B cell (primary cell): ENCODE measurements at regions not wholly inside any gene's neighbourhood (a gene's known extent, or its start where the extent isn't known, plus 50 kb on each side); places are given as distances from the start of the nearest gene placed in this dataset.
"Not testable (repeated sequence)": the region's sequence is repeated elsewhere in the genome, so short reads cannot be mapped to it uniquely, and the experiment has no call there.

ENCODE experiments used
- ATAC-seq: fragments of 200-7000 bp; cut with Tn5 transposase; one replicate; pipeline ENCODE4 v1.10.0; 2021; ENCODE audit warnings: low read depth, mild to moderate bottlenecking, moderate number of reproducible peaks, moderate library complexity
- CTCF ChIA-PET: fragments of 350-600 bp; sonication (Branson Sonifier 250); formaldehyde crosslinking; loops from one replicate; lab custom pipeline; 2021; ENCODE audit warnings: antibody characterized with exemption, inconsistent platforms; lab: Charles Lee
- POLR2A ChIA-PET: fragments of 350-600 bp; sonication (Branson Sonifier 250); formaldehyde crosslinking; loops from one replicate; lab custom pipeline; 2021; ENCODE audit warnings: antibody characterized with exemption; lab: Charles Lee
- DNase-seq: peaks from one replicate; pipeline ENCODE4 v3.0.0; 2013
- H2AFZ ChIP-seq: 2 replicates; pipeline ENCODE4 v1.6.1; 2012; ENCODE audit warnings: mild to moderate bottlenecking, low read depth, low read length; ENCODE audit not compliant: insufficient read depth, poor library complexity, severe bottlenecking
- H3K27ac ChIP-seq, 2 donors: 1 replicate in 1 of 2; 2 replicates in 1 of 2; pipeline ENCODE4 v1.5.1; 2012 to 2013; ENCODE audit warnings: low read length in 2 of 2, mild to moderate bottlenecking in 2 of 2, moderate library complexity in 1 of 2
- H3K27me3 ChIP-seq, 4 experiments: fragments of 200-600 bp in 1 of 4; sonication (generic) in 1 of 4; replicated peaks in 1 of 4; 1 replicate in 2 of 4; 2 replicates in 2 of 4; pipeline versions ENCODE4 v1.6.1 to v1.7.0; 2013 to 2016; ENCODE audit warnings: low read length in 3 of 4, mild to moderate bottlenecking in 2 of 4, mixed read lengths in 1 of 4, moderate library complexity in 1 of 4; ENCODE audit not compliant: insufficient read depth in 4 of 4, control insufficient read depth in 3 of 4; ENCODE audit errors: control extremely low read depth in 1 of 4
- H3K36me3 ChIP-seq, 2 experiments: replicated peaks in 1 of 2; 1 replicate in 1 of 2; 2 replicates in 1 of 2; pipeline versions ENCODE4 v1.6.1 to v1.7.1; 2013; ENCODE audit warnings: low read length in 1 of 2; ENCODE audit not compliant: insufficient read depth in 2 of 2, control insufficient read depth in 1 of 2; ENCODE audit errors: control extremely low read depth in 1 of 2, extremely low read depth in 1 of 2
- H3K4me1 ChIP-seq, 2 donors: fragments of 200-600 bp in 1 of 2; sonication (generic) in 1 of 2; 1 replicate in 1 of 2; 2 replicates in 1 of 2; pipeline versions ENCODE4 v1.5.1 to v1.6.1; 2013 to 2017; ENCODE audit warnings: low read length in 2 of 2; ENCODE audit not compliant: control insufficient read depth in 2 of 2, insufficient read depth in 2 of 2
- H3K4me2 ChIP-seq: replicated peaks from 2 replicates; pipeline ENCODE3; 2012; ENCODE audit warnings: mild to moderate bottlenecking, low read depth, low read length; ENCODE audit not compliant: poor library complexity, severe bottlenecking
- H3K4me3 ChIP-seq, 5 experiments: fragments of 200-600 bp in 1 of 5; sonication (generic) in 1 of 5; 1 replicate in 3 of 5; 2 replicates in 2 of 5; pipeline versions ENCODE4 v1.5.1 to v1.7.0; 2011 to 2016; ENCODE audit warnings: low read length in 4 of 5, mild to moderate bottlenecking in 4 of 5, low read depth in 2 of 5, control low read depth in 1 of 5, moderate library complexity in 1 of 5; ENCODE audit not compliant: insufficient read depth in 1 of 5; ENCODE audit errors: control extremely low read depth in 1 of 5, extremely low read depth in 1 of 5
- H3K79me2 ChIP-seq: fragments of 200-600 bp; sonication (generic); one replicate; pipeline ENCODE4 v1.6.0; 2016; ENCODE audit warnings: low read length; ENCODE audit not compliant: control insufficient read depth, insufficient read depth
- H3K9ac ChIP-seq: fragments of 200-600 bp; sonication (generic); 2 replicates; pipeline ENCODE4 v1.6.1; 2017; ENCODE audit warnings: mild to moderate bottlenecking, low read length, moderate library complexity
- H3K9me3 ChIP-seq, 3 donors: one replicate each; pipeline versions ENCODE4 v1.6.1 to v1.7.1; 2013; ENCODE audit warnings: low read length in 2 of 3; ENCODE audit not compliant: control insufficient read depth in 2 of 3, insufficient read depth in 1 of 3; ENCODE audit errors: control extremely low read depth in 1 of 3
- H4K20me1 ChIP-seq: 2 replicates; pipeline ENCODE4 v1.6.0; 2012; ENCODE audit warnings: mild to moderate bottlenecking, low read length; ENCODE audit not compliant: insufficient read depth, control insufficient read depth, poor library complexity, severe bottlenecking
- H3K27ac Mint-ChIP-seq: one replicate; pipeline ENCODE4 v1.8.0; 2021; ENCODE audit warnings: mixed read lengths
- H3K27me3 Mint-ChIP-seq: one replicate; pipeline ENCODE4 v1.8.0; 2021; ENCODE audit warnings: mixed read lengths
- H3K4me1 Mint-ChIP-seq: one replicate; pipeline ENCODE4 v1.8.0; 2021; ENCODE audit warnings: mixed read lengths
- H3K4me3 Mint-ChIP-seq: one replicate; pipeline ENCODE4 v1.8.0; 2021; ENCODE audit warnings: mixed read lengths
- H3K9me3 Mint-ChIP-seq: one replicate; pipeline ENCODE4 v1.8.0; 2022; ENCODE audit warnings: mixed read lengths; ENCODE audit not compliant: insufficient read depth
- EZH2 ChIP-seq: IDR thresholded peaks from 2 replicates; pipeline ENCODE4 v1.6.1; 2012; ENCODE audit warnings: borderline replicate concordance, low read depth, mild to moderate bottlenecking, moderate library complexity, low read length; ENCODE audit not compliant: insufficient read depth, poor library complexity, severe bottlenecking
- WGBS: methylation state at CpG from one replicate; pipeline ENCODE4 v1.1.5; 2013; ENCODE audit warnings: missing lambda C conversion rate; ENCODE audit not compliant: insufficient coverage; 5-methylcytosine and 5-hydroxymethylcytosine counted together
- intact Hi-C: fragments of 100-400 bp; cut with micrococcal nuclease; formaldehyde crosslinking; loops from one replicate; pipeline ENCODE4 v1.10.0; 2022

DNA sequence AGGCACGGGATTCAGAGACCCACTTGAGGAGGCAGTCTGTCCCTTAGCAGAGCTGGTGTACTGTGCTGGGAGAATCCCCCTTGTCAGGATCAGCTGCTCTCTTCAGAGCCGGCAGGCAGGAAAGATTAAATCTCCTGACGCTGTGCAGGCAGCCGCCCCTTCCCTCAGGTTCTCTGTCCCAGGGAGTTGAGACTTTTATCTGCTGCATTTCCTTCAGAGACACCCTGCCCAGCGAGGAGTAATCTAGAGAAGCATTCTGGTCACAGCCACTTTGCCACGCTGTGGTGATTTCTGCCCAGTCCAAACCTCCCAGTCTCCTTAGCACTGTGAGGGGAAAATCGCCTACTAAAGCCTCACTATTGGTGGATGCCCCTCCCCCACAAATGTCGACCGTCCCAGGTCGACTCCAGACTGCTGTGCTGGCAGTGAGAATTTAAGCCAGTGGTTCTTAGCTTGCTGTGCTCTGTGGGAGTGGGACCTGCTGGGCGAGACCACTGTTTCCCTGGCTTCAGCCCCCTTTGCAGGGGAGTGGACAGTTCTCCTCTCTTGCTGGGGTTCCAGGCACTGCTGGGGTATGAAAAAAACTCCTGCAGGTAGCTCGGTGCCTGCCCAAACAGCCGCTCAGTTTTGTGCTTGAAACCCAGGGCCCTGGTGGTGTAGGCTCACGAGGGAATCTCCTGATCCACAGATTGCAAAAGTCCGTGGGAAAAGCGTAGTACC lies 265.4 kb downstream of the ZWINT start:
- Histone ChIP-seq H3K4me3 (no peak overlapping the region), H3K9ac (no peak overlapping the region), H2AFZ (no peak overlapping the region), H3K4me1 (no peaks in the 10 kb centered on the region), H3K4me2 (no peak overlapping the region), H3K27me3 (no peaks in the 10 kb centered on the region), H3K9me3 (peaks cover 0 to 11% (median 3%) of the 10 kb centered on the region in 3 donors), H3K27ac (no peak overlapping the region), H4K20me1 (no peaks in the 10 kb centered on the region), H3K36me3 (no peaks in the 10 kb centered on the region), H3K79me2 (no peaks in the 10 kb centered on the region)
- Mint-ChIP-seq H3K27me3 (no peaks in the 10 kb centered on the region), H3K4me1 (no peaks in the 10 kb centered on the region), H3K4me3 (no peak overlapping the region), H3K9me3 (no peaks in the 10 kb centered on the region), H3K27ac (no peak overlapping the region)
- intact Hi-C loops = no loop called here
- ChIA-PET CTCF (no interaction called here), POLR2A (no interaction called here)
- no peak for TF ChIP-seq EZH2
- no peak for DNase-seq
- ATAC-seq = no peak
- 70% methylated on average over 13 of the region's 16 CpGs for WGBS

- H3K4me3 Mint-ChIP-seq, H3K36me3 ChIP-seq, H3K4me1 Mint-ChIP-seq, H3K79me2 ChIP-seq, H3K4me1 ChIP-seq, intact Hi-C loops, H3K27ac Mint-ChIP-seq, H3K9me3 Mint-ChIP-seq, ATAC-seq, H3K9ac ChIP-seq, H3K4me2 ChIP-seq, H3K4me3 ChIP-seq, POLR2A ChIA-PET, CTCF ChIA-PET, H3K27ac ChIP-seq, H4K20me1 ChIP-seq, H3K27me3 ChIP-seq, H2AFZ ChIP-seq, H3K27me3 Mint-ChIP-seq, DNase-seq: not testable (repeated sequence)
- peaks cover 0 to 11% (median 4%) of the 10 kb centered on the region in 3 donors for H3K9me3 ChIP-seq
These were observed 267.4 kb downstream of the ZWINT start for GRCh38 chr10:56093645-56094044.
